AG20443 (cell line): ENCODE measurements at regions not wholly inside any gene's neighbourhood (a gene's known extent, or its start where the extent isn't known, plus 50 kb on each side); places are given as distances from the start of the nearest gene placed in this dataset.

Source experiments
- DNase-seq: peaks from one replicate; pipeline ENCODE4 v3.0.0; 2012; ENCODE audit warnings: low spot score, mixed read lengths

DNA sequence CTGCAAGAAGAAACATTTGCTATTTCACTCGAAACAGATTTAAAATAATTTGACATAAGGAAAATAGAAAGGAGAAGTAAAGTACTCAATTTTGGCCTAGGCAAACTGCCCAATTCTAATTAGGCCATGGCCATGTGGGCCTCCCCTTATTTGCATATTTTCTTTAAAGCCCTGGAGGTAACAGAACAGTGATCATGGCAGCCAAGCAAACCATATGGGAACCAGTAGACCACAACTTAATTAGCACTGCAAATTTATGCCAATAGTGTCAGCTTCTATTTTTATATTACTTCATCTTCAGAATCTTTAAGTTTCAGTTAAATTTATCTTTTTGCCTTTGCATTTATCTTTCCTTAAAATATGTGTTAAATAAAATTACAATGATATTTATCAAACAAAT is 63.3 kb upstream of the THSD7A start:
- DNase-seq, result no peak

GRCh38 chr7:11896663-11897062 is 64.7 kb upstream of the THSD7A start:
- DNase-seq, result no peak

GRCh38 chr7:11899247-11899646 is 67.2 kb upstream of the THSD7A start:
- no peak for DNase-seq

- DNase-seq, result no peak
Measured at GRCh38 chr7:11910253-11910652, 78.3 kb upstream of the THSD7A start.

GRCh38 chr7:11911900-11912299 is 79.9 kb upstream of the THSD7A start:
- no peak for DNase-seq

DNA sequence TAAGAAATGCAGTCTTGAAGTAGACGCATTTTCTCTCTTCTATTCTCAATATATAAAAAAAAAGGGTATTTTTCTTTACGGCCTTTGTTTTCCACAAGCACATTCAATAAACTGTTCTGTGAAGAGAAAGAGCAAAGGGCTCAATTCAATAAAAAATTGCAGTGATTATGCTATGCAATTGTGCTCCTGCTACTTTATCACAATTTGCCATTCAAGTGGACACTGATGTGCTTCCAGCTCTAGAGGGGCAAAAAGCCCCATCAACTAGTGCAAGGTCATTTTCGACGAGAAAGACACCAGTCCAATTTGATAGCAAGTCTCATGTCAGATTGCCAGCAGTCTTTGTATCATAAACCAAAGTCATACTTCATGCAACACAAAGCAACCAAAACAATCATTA is 82.6 kb upstream of the THSD7A start:
- DNase-seq, result no peak

DNA sequence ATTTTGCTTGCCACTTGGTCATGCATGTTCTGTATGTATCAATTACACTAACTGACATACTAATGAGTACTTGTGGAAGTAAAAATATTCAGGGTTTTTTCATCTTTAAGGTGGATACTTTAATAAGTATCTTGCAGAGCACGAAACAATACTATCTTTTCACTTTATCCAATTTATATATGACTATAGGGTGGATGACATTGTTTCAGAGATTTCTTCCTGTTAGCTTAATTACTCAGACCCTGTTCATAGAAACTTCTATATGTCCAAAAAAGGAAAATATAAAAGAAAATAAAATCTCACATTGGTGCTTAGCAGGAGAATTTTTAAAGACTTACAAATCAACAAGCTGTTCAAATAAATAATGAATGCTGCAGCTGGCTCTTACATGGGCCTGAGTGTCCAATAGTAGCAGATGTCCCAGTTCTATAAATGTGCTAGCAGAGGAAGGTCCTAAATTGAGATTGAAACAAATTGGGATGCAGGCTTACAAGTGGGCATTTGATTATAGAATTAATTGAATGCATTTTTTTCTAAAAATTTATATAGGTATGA is 91.5 kb upstream of the THSD7A start:
- DNase-seq, result no peak

- DNase-seq, result no peak
Measured at GRCh38 chr7:11931307-11931706, 99.3 kb upstream of the THSD7A start.

DNA sequence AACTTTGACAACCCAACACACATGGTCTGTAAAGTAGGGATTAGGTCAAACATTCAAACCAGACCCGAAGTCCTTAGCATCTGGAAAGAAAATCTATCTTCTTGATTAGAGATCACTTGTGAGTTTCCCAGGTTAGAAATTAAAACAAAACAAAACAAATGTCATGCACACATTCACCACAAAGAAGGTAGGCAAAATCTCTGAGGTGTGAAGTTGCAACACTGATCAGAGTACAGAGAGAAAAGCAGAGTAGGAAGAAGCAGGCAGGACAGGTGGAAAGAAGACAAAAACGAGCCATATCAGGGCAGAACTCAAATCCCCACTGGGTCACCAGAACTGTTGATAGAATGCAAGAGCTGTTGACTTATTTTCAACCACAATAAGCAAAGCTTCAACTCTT is 102.8 kb upstream of the THSD7A start:
- DNase-seq, result no peak

DNA sequence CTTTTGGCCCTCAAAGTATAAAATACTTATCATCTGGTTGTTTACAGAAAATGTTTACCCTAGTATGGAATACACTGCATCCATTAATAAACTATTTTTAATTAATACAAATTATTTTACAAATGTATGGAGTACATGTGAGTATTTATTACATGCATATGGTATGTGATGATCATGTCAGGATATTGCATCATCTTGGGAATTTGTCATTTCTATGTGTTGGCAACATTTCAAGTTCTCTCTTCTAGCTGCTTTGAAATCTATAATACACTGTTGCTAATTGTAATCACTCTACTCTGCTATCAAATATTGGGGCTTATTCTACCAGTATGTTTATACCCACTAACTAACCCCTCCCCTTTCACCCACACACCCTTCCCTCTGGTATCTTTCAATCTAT is 103.9 kb upstream of the THSD7A start:
- no peak for DNase-seq

GRCh38 chr7:11946794-11947193 is 114.8 kb upstream of the THSD7A start:
- no peak for DNase-seq

- DNase-seq, result no peak
Measured at GRCh38 chr7:11950281-11950680, 118.3 kb upstream of the THSD7A start.

DNA sequence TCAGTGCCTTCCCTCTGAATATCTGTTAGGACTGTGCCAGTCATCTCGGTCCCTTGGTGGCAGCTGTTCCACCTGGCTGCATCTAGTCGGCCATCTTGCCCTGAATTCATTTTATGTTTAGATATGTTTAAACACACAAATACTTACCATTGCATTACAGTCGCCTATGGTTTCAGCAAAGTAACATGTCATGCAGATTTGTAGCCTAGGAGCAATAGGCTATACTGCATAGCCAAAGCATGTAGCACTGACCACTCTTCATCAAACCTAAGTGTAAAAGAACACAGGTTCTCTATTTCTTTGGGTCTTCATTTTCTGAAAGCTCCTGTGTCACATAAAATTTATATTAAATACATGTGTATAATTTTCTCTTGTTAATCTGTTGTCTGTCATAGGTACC is 118.9 kb upstream of the THSD7A start:
- no peak for DNase-seq

DNA sequence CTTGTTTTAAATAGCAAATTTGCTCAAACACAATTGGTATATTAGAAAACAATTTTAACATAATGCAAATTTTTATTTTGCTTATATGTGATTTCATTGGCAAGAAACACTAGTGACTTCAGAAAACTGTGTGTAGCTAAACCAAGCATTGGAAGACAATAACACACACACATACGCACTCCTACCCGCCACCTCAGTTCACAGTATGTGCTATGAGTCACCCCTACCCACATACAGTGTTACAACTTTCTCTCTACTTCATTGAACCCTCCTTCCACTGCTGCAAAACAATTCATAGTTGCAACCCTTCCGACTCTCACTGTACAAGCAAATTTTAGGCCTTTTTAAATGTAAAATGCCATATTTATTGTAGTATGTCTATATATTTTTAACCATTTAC is 119.9 kb upstream of the THSD7A start:
- DNase-seq, result no peak

GRCh38 chr7:11952972-11953371 is 121.0 kb upstream of the THSD7A start:
- no peak for DNase-seq

- DNase-seq, result no peak
Measured at GRCh38 chr7:11956991-11957390, 125.0 kb upstream of the THSD7A start.

DNA sequence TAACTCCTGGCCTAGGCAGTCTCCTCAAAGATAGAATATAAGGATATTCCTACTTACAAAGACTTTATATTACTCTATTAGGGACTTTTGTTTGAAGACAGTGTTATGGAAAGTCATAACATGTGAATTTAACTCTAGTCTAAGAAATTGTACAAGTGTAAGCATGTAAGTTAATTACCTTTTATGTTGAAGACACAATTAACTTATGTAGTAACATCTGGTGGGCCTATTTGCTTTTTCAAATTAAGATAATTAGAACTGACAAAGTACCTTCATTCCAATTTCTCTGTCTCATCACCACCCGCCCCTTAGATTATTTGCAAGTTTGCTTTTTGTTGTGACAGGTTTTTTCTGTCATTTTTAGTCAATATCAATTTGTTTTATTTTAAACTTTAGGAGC is 126.0 kb upstream of the THSD7A start:
- no peak for DNase-seq

DNA sequence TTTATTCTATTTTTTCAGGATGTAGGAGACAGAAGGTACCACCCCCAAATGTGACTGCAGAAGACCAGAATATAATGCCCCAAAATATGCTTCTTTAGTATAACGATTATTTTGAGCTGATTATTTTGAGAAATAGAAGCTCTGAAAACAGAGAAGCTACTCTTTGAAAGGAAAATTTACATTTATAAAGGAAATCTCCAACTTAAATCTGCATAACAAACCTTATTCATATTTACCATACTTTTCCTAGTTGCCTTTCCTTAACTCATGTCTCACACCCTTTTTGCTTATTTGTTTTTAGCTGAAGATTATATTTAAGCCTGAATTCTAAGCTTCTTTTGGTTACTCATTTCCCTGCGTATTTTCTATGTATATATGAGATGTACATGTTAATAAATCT is 127.1 kb upstream of the THSD7A start:
- no peak for DNase-seq

DNA sequence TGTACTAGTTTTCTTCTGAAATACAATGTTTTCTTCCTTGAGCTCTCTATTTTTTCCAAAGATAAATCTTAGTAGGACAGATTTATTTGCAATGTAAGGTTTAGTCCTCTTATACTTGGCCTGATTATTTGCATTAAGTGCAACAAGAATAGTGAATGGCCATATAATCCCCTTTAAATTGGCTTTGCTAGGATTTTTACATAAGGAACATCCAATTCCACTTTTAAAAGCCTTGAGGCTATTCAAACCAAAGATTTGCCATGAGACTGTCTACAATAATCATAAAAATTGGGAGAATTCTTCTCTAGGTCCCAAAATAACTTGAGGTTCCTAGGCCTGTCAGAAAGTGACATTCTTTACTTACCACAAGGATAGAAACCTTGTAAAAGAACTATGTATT is 128.6 kb upstream of the THSD7A start:
- no peak for DNase-seq

DNA sequence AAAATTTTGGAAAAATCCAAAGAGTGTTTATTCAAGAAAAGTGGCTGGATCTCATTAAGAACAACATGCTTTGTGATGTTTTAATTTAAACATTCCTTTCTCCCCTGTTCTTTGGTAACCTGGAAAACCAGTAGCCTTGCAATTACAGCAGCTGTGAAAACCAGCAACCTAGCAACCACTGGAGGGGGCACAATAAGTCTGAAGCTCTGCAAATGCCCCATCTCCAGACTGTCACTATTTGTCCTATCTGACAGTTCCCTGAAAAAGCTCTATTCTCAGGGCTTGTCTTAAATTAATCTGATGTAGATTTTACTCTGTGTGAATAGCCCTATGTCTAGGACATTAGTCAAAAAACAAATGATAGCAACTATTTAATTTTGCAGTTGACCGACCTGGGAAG is 137.6 kb upstream of the THSD7A start:
- no peak for DNase-seq

DNA sequence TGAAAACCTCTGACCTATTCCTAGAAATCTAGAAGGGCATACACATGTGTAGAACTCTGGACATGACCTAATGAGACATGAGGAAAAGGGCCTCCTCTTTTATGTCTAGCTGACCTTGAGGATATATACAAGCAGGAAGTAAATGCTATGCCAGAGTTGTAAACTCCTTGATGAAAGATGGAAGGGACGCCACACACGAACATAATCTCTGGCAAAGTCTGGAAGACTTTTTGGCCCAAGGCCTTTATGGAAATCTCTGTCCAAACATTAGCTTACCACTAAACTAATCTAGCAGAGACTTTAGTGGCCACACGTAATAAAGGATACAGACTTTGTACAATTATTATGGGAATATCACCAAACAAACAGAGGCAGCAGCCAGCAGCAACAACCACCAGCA is 138.1 kb upstream of the THSD7A start:
- no peak for DNase-seq

DNA sequence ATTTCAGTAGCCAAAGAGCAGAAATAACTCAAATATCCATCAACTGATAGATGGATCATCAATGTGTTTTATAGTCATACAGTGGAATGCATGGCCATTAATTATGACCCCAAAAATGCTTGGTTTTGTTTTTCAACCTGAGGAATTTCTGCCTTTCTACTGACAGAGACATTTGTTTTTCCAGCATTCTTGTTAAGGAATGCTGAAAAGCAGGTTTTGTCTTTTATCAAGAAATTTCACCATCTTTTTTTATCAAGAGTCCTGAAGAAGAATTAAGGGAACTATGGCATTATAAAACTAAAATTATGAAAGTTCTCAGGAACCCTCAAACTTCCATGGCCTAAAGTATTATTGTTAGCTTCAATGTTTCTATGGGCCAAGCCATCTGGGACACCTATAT is 153.4 kb upstream of the THSD7A start:
- DNase-seq, result no peak

- DNase-seq, result no peak
Measured at GRCh38 chr7:11985971-11986370, 154.0 kb upstream of the THSD7A start.

- no peak for DNase-seq
Measured at GRCh38 chr7:11988186-11988585, 156.2 kb upstream of the THSD7A start.

GRCh38 chr7:12002428-12002827 is 170.4 kb upstream of the THSD7A start:
- DNase-seq, result no peak
